GM21526 (cell line): ENCODE measurements at regions not wholly inside any gene's neighbourhood (a gene's known extent, or its start where the extent isn't known, plus 50 kb on each side); places are given as distances from the start of the nearest gene placed in this dataset.

Experiments used
- ATAC-seq: cut with Tn5 transposase; IDR thresholded peaks from one replicate; pipeline ENCODE4 v1.9.1; 2021; ENCODE audit warnings: moderate library complexity; ENCODE audit not compliant: unreplicated experiment, low FRiP score

DNA sequence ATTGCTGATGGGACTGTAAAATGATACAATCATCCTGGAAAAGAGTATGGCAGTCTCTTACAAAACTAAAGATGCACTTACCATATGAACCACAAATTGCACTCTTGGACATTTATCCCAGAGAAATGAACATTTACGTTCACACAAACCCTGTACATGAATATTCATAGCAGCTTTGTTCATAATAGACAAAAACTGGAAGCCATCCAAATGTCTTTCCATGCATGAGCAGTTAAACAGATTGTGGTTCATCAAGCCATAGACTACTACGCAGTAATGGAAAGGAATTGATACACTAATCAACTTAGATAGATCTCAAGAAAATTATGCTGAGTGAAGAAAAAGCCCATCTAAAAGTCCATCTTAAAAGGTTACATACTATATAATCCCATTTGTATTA is 156.1 kb upstream of the SLC39A10 start:
- ATAC-seq, result no peak

DNA sequence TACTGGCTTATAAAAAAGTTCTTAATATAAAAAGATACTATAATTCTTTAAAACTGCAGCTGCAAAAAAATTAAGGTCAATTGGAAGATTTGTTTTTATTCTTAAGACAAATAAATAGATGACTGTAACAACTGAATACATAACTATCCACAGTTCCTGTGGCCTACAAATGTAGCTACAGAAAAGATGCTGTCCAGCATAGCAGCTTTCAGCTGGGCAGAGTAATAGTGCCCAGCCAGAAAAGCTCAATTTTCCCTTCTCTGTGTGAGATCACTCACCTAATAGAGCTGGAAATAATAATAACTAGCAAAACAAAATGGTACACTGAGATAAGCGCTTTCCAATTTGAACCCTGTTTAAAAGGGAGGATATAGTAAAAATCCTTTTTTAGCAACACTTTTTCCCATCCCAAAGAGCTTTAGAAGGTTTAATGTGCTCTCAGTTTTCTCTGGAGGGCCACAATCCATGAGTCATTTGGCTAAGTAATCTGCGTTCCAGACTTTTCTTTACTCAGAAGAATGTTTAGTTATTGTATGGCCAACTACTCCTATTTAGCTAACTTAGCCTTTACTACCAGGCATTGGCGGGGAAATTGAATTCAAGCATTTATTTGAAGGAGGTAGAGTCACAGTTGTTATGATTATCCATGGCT is 158.1 kb upstream of the SLC39A10 start:
- ATAC-seq, result no peak

DNA sequence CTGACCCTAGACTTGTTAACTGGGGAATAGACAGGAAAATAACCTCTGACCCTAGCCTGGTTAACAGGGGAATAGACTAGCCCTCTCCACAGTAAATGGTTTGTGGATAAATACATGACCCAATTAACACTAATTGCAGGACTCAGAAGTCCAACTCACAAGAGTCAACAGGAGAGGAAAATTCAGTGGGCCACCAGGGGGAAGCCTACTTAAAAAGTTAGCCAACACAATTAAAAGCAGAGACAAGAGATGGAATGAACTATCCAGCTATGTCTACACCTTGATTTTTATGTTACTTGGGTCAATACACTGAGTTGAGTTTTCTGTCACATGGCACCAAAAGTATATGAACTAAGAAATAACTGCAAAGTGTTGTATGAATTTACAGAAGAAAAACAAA is 158.8 kb upstream of the SLC39A10 start:
- ATAC-seq, result no peak

DNA sequence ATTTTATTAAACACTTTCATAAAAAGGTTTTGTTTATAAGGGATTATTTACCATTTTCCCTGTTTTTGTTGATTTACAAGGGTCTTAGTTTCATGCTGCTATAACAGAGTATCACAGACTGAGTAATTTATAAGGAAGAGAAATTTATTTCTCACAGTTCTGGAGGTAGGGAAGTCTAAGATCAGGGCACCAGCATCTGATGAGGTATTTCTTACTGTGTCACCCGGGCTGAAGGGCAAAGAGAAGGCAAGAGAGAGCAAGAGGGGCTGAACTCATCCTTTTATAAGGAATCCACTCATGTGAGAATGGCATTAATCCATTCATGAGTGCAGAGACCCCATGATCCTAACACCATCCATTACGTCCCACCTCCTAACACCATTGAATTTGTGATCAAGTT is 160.0 kb upstream of the SLC39A10 start:
- no peak for ATAC-seq

DNA sequence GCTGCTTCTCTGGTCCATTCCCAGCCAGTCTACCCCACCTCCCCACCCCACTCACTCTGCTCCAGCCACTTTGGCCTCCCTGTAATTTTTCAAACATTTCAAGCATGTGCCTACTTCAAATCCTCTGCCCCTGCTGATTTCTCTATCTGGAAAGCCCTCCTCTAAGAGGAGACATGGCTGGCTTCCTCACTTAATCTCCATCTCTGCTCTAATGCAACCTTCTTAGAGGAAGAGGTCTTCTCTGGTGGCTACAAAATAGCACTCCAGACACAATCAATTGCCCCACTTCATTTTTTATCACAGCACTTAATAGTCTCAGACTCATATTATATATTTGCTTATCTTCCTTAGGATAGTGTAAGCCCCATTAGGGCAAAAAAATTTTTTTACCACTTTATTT is 161.1 kb upstream of the SLC39A10 start:
- ATAC-seq, result no peak

DNA sequence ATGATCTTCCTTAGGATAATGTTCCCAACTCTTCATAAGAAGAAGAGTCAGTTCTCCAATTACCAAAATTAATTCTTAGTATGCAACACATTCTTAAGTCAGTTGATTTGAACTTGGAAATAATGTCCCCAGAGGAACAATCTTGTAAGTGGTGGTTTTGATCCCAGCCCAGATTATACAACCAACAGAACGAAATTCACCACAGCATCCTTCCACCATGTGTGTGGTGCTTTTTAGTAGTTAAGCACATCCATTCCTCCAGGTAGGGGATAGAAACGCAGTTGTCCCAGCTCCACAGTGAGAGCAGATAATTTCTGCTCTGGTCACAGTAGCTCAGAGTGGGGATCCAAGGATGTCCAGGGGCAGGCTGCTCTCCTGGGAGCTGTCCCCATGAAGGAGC is 161.7 kb upstream of the SLC39A10 start:
- no peak for ATAC-seq

DNA sequence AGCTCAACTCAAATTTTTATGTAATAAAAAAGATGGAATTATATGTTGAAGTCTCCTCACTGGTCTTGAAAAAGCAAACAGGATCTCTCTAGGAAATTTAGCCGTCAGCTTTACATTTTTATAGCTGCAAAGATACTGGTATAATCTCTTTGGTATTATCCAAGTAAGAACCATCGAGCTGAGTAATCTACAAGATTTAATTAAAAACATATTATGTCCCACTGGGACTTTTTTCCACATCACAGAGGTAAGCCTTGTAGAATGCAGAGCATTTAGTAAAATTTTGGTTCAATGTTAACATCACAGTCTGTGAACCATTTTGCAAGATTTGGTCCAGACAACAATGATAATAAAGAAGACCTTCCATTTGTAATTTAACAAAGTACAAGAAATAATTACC is 162.6 kb upstream of the SLC39A10 start:
- ATAC-seq, result no peak

DNA sequence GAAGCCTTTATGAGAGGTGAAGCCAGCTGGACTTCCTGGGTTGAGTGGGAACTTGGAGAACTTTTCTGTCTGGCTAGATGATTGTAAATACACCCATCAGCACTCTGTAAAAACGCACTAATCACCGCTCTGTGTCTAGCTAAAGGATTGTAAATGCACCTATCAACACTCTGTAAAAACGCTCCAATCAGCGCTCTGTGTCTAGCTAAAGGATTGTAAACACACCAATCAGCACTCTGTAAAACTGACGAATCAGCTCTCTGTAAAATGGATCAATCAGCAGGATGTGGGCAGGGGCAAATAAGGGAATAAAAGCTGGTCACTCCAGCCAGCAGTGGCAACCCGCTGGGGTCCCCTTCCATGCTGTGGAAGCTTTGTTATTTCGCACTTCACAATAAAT is 163.6 kb upstream of the SLC39A10 start:
- no peak for ATAC-seq

DNA sequence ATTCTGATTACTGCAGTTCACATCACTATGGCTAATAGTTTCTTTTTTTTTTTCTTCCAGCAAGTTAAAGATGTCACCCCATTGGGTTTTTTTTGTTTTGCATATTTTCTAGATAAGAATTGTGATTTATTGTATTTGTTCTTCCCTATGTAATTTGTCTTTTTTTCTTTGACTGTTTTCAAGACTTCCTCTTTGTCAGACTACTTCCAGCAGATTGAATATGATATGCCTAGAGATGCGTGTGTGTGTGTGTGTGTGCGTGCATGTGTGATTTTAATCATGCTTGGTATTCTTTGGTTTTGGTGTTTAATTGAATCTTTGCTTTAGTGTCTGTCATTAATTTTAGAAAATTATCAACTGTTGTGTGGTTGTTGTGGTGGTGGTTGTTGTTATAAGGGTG is 166.7 kb upstream of the SLC39A10 start:
- ATAC-seq, result no peak

DNA sequence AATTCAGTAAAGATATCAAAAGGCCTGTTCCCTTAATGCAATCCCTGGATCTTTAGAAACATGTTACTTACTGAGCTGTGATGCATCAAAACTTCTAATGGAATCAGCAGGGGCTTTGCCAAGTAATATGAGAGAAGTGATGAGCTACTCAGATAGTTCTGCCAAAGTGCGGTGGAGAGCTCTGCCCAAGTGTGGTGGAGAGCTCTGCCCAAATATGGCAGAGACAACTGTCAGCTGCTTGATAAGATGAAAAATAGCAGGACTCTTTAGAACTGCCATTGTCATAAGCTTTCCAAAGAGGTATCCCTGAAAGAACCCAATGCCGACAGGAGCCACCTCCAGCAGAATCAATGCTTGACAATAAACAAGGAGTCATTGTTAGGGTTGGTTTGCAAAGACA is 167.9 kb upstream of the SLC39A10 start:
- ATAC-seq, result no peak

DNA sequence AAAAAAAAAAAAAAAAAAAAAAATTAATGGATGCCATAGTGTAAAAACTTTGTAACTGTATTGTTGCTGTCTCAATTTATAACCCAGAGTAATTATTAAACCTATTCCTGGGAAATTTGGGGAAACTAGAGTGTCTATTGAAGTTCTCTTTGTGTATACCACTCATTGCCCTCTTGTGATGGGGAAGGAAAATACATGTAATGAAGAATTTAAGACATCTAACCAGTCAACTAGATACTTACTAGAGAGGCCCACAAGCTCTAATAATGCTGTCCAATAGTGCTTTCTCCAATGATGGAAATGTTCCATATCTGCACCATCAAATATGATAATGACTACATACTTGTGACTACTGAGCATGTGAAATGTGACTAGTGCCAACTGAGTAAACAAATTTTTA is 168.5 kb upstream of the SLC39A10 start:
- no peak for ATAC-seq

DNA sequence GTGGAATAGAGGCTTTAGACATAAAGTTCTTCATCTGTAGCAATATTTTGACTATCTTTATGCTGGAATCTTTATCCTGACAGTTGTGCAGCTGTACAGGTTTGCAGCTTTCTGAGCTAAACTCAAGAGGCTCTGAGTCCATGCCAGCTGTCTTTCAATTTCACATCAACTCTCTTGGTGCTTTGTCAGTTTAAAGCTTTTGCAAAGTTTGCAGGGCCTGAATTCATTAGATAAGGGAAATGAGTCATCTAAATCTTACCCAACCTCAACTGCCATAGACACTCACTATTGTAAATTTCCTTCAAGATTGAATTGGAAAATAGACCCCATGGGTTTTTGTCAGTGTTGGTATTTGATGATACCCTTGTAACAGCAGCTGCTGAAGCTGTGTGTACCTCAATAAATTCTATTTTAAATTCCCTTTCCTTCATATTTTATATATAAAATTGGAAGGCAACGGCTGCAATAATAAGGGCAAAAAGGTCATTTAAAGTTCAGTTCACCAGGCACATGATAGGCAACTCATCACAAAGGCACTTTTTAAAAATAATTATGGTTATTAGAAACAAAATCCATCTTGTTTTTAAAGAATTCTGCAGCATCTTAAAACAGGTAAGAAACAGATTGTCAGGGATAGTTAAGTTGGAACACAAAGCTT is 169.9 kb upstream of the SLC39A10 start:
- peak; percentile 86 for ATAC-seq

DNA sequence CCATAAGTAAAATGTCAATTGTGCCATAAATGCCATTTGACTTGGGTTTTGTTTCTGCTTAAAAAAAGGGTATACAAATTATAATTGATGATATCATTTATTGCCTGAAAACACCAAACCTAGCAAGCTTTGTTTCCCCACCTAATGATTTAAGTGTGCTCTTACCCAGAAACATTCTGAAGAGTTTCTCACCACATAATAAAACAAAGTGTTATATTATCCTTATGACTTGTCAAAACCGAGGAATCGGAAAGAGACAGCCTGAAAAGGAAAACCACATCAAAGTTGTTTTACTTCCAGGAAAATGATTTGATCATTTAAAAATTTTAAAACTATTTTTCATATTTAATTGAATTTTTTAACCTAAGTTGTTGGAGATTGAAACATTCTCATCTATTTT is 170.5 kb upstream of the SLC39A10 start:
- ATAC-seq, result no peak

DNA sequence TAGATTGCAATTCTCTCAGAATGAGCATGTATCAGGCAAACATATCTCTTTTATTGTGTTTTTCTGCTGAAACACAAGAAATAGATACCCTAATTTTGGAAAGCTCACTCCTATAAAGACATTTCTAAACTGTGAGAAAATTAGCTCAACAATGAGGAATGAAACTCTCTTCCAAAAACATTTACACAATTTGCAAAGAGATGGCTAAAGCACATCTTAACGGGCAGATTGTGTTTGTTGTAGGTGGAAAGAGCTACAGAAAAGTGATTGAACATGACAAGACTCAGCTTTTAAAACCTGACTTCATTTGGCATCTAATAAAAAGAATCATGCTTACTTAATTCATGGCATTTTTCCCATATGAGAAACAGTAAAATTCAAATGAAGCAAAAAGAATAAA is 175.0 kb upstream of the SLC39A10 start:
- no peak for ATAC-seq

DNA sequence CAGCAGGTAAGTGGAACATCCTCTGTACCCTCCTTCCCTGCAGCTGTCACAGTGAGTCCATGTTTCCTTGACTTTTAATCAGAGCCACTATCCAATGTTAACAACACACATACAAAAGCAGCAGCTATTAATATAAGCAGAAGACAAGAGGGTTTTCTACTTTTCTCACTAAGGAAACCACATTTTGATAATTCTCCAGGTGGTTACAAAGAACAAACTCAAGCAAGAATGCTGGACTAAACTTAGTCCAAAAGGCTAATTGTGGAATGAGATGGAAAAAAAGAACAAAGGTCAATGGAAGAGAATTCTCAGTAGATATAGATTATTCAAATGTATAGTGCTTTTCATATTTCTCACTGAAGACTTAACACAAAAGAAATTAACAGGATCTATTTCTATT is 176.9 kb upstream of the SLC39A10 start:
- no peak for ATAC-seq

DNA sequence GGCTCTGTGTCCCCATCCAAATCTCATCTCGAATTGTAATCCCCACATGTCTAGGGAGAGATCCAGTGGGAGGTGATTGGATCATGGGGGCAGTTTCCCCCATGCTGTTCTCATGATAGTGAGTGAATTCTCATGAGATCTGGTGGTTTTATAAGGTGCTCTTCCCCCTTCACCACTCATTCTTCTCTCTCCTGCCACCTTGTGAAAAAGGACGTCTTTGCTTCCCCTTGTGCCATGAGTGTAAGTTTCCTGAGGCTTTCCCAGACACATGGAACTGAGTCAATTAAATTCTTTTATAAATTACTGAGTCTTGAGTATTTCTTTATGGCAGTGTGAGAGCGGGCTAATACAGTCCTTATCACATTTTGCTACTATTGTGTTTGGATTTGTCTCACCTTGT is 177.6 kb upstream of the SLC39A10 start:
- no peak for ATAC-seq

DNA sequence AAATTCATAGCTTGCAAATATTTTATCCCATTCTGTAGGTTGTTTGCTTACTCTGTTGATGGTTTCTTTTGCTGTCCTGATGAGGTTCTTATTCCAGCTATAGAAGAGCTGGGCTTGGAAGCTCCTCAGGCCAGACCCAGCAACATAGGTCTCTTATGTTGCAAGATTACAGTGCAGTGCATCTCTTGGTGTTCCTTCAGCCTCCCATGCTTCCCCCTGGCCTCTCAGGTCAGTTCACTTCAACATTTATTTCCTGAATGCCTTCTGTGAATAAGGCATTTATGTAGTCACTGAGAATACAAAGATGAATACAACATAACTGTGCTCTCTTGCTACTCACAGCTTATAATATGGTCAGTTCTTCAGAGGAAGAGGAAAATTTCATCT is 179.0 kb upstream of the SLC39A10 start:
- no peak for ATAC-seq

DNA sequence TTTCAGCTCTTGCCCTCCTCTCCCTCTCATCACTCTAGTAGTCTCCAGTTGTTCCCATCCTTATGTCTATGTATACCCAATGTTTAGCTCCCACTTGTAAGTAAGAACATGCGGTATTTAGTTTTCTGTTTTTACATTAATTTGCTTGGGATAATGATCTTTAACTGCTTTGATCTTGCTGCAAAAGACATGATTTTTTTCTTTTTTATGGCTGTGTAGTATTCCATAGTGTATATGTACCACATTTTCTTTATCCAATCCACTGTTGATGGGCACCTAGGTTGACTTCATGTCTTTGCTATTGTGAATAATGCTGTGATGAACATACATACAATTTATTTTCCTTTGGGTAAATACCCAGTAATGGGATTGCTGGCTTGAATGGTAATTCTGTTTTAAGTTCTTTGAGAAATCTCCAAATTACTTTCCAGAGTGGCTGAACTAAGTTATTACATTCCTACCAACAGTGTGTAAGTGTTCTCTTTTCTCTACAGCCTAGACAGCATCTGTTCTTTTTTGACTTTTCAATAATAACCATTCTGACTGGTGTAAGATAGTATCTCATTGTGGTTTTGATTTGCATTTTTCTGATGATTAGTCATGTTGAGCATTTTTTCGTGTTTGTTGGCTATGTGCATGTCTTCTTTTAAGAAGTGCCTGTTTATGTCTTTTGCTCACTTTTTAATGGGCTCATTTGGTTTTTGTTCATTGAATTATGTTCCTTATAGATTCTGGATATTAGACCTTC is 179.6 kb upstream of the SLC39A10 start:
- peak; percentile 64 for ATAC-seq

DNA sequence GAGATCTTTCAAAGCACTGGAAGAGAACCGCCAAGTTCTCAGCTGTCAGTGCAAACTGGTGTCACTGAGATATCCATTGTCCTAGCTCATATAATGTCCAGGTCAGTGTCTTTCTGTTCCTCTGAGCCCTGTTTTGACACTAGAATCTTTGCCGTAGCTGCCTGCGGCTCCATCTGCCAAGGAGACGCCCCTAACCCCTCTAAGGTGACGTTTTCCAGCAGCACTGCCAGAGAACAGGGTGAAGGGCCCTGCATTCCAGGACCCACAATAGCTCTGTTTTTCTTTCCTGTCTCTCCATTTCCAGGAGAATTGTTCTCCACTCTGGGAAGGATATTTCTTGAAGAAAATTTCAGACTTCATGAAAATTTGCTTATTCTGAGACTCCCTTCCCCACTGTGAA is 181.7 kb upstream of the SLC39A10 start:
- no peak for ATAC-seq

DNA sequence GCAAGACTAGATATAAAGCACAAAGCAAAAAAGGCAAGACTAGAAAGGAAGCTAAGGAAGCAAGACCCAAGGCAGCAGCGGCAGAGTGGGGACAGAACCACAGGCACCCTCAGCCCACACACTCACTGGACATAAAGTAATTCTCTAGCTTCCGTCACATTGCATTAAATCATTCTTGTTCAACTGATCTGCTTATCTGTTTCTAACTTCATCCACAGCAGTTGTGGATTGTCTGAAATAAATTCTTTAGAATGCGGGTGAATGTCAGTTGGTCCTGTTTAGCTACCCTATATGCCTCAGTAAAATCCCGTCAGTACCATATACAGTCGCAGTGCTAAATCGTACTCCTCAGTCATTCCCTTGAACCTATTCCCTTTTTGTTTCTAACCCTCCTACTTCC is 183.2 kb upstream of the SLC39A10 start:
- no peak for ATAC-seq

DNA sequence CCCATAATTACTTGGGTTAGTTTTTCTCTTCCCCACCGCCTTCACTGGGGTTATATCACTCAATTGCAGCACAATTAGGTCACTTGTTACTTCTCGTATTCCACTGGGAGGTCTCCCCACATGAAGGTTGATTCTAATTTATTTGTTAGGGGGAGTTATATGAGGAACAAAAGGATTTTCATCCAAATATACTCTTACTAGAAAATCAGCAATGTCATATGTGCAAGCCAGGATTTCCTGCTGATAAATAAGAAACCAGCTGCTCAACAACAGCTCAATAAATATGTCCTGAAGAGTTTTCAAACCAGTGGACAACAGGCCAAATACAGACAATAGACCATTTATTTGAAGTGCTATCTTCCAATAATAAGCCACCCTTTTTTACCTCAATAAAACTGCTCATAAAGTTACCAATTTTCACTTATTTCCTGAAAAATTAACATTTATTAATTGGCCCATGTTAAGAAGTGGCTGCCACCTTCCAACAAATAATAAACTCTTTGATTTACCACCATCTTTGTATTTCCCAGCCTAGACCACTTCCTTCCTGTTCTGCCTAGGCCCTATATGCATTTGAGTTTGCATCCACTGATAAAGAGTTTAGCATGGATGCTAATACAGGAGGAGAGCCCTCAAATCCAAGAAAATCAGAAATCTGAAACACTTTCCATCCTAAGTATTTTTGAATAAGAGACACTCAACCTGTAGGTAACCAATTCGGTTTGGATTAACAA is 184.4 kb upstream of the SLC39A10 start:
- ATAC-seq, result no peak
